DMS153 treated with DMSO at 0.1 percent for 48 hours (cell line): ENCODE measurements at regions not wholly inside any gene's neighbourhood (a gene's known extent, or its start where the extent isn't known, plus 50 kb on each side); places are given as distances from the start of the nearest gene placed in this dataset.

Experiments
- DNase-seq: peaks from one replicate; lab custom pipeline; 2025; ENCODE audit not compliant: unreplicated experiment; lab: John Stamatoyannopoulos, UW

DNA sequence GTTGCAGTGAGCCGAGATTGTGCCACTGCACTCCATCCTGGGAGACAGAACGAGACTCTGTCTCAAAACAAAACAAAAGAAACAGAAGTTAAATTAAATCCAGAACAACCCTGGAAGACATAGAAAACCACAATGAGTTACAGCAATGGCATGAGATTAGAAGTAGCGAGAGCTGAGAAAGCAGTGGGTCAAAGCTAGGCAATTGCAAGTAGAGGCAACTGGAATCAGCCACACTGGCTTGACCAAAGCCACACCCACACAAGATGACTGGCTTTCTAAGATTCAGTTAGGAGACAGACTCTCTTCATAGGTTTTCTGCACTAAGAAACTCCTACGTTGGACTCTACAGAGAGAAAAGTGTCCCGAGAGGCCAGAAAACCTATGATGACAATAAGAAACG is 443.0 kb downstream of the GPM6A start:
- no peak for DNase-seq

GRCh38 chr4:175371091-175371490 is 441.0 kb downstream of the GPM6A start:
- no peak for DNase-seq

GRCh38 chr4:175373031-175373430 is 439.0 kb downstream of the GPM6A start:
- DNase-seq, result no peak

DNA sequence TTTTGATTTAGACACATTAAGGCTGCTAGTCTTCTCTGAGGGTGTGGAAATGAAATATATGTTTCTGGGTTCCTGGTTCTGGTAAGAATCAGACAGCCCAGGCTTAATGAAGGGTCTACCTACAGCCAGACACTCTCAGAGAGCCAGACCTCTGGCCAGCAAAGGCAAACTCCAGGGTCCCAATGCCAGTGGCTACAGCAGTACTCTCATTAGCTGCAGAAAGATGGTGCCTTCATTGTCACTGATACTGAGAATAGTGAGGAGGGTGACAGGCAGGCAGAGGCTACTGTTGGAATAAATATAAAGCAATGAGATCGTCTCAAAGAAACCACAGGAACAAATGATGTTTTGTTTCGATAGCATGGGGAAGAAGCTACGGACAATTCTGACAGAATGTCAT is 437.6 kb downstream of the GPM6A start:
- DNase-seq, result no peak

GRCh38 chr4:175376287-175376977 is 435.6 kb downstream of the GPM6A start:
- no peak for DNase-seq

- DNase-seq, result no peak
These were observed 434.9 kb downstream of the GPM6A start for GRCh38 chr4:175377203-175377602.

GRCh38 chr4:175378372-175378771 is 433.7 kb downstream of the GPM6A start:
- no peak for DNase-seq

DNA sequence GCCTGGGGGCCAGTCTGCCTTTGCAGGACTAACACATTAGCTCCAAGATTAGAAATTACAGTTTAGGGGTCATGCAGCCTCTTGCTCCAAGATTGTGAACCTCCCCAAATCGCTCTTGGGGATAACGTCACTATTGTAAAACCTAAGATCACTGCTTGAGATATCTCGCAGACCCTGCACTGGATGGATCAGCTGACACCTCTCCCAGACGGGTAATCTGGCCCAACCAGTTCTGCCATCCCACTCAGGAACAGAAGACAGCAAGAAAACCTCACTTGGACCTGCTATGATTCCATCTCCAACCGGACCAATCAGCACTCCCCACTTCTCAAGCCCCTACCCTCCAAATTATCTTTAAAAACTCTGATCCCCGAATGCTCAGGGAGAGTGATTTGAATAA is 431.2 kb downstream of the GPM6A start:
- DNase-seq, result no peak

DNA sequence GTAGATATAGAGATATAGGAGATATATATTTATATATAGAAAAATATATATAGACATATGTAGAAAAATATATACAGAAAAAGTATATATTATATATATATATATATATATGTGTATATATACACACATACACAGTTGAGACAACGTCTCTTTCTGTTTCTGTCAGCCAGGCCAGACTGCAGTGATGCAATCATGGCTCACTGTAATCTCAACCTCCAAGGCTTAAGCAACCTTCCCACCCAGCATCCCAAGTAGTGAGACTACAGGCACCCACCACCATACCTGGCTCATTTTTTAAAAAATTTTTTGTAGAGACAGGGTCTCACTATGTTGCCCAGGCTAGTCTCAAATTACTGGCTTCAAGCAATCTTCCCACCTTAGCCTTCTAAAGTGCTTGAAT is 426.3 kb downstream of the GPM6A start:
- no peak for DNase-seq

- DNase-seq, result no peak
These were observed 425.1 kb downstream of the GPM6A start for GRCh38 chr4:175386776-175387507.

DNA sequence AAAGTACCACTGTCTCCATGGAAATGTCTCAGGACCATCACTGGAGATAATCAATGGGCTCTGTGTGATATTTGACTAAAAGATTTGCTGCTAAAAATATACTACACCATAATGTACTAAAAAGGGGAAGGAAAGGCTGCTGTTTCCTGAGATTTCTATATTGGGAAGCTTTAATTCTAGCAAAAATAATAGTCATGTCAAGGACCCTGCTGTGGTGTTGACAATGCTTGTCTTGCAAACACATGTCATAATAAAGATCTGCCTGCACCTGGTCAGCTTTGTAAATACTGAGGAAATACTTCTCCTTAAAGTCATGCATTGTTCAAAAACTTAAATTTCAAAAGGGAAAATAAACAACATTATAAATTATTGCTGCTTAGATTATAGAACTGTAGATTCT is 417.9 kb downstream of the GPM6A start:
- no peak for DNase-seq

GRCh38 chr4:175405961-175406360 is 406.1 kb downstream of the GPM6A start:
- DNase-seq, result no peak

- DNase-seq, result no peak
These were observed 404.1 kb downstream of the GPM6A start for GRCh38 chr4:175407926-175408325.

DNA sequence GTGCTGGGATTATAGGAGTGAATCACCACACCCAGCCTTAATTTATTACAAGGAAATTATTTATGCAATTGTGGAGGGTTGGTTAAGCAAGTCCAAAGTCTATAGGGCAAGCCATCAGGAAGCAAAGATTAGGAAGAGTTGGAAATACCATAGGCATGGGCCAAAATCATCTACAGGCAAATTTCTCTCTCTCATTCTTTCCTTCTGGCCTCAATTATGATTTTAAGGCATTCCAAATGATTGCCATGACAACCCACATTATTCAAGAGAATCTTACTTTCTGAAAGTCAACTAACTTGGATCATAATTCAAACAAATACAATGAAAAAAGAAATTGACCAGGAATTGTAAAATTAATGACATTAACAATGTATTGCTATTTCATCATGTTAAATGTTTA is 400.8 kb downstream of the GPM6A start:
- no peak for DNase-seq

- no peak for DNase-seq
These were observed 399.9 kb downstream of the GPM6A start for GRCh38 chr4:175412161-175412560.

GRCh38 chr4:175412746-175413145 is 399.3 kb downstream of the GPM6A start:
- DNase-seq, result no peak

DNA sequence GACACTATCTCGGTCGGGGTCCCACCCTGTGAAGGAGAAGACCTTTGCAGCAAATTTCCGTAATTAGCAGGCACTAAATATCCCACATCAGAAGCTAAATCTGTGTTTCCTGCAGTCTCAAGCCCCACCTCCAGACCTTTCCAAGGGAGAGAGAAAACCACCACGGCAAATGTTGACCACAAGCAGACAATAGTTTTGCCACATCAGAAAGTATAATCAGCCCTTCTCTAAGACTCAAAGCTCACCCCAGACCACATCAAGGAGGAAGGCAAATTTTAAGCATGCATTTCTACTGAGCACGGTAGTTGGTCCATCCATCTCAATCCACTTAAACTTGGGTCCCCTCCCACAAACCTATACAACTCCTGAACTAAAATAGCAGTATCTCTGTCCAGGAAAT is 398.5 kb downstream of the GPM6A start:
- DNase-seq, result no peak

DNA sequence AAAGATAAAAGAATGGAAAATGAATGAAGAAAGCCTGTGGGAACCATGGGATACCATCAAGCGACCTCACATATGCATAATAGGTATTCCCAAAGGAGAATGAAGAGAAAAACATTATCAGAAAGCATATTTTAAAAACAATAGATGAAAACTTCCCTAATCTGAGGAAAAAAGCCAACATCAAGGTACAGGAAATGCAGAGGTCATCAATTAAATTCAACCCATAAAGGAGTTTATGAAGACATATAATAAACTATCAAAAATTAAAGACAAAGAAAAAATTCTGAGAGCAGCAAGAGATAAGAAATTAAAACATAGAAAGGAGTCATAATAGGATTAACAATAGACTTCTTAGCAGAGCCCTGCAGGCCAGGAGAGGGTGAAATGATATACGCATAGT is 397.5 kb downstream of the GPM6A start:
- no peak for DNase-seq

GRCh38 chr4:175418516-175418915 is 393.5 kb downstream of the GPM6A start:
- DNase-seq, result no peak

- no peak for DNase-seq
These were observed 392.8 kb downstream of the GPM6A start for GRCh38 chr4:175419236-175419718.

GRCh38 chr4:175421506-175421905 is 390.6 kb downstream of the GPM6A start:
- no peak for DNase-seq

- no peak for DNase-seq
These were observed 389.7 kb downstream of the GPM6A start for GRCh38 chr4:175422331-175422730.

DNA sequence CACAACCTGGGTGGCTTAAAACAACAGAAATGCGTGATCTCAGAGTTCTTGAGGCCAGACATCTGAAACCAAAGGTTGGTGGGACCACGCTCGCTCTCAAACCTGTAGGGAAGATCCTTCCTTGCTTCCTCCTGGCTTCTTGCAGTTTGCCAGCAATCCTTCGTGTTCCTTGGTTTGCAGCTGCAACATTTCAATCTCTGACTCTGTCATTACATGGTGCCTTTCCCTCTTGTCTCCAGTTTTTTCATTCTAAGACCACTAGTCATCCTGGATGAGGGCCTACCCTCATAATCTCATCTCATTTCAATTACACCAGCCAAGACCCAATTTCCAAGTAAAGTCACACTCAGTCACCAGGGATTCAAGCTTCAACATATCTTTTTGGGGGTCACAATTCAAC is 388.0 kb downstream of the GPM6A start:
- no peak for DNase-seq
